GM19239 (cell line): ENCODE measurements at regions not wholly inside any gene's neighbourhood (a gene's known extent, or its start where the extent isn't known, plus 50 kb on each side); places are given as distances from the start of the nearest gene placed in this dataset.

Experiments
- DNase-seq: peaks from one replicate; pipeline ENCODE4 v3.0.0; 2011; ENCODE audit warnings: low spot score; ENCODE audit not compliant: insufficient read length
- FAIRE-seq: peaks from 2 replicates; lab custom pipeline; 2011; peaks lifted over from hg19 to GRCh38; lab: Jason Lieb, UNC

- no peak for DNase-seq
- no peak for FAIRE-seq
Measured at GRCh38 chr5:173777149-173777548, 111.0 kb upstream of the CPEB4 start.

GRCh38 chr5:173777674-173778073 lies 110.5 kb upstream of the CPEB4 start:
- DNase-seq (no peak), FAIRE-seq (no peak)

GRCh38 chr5:173778152-173778782 lies 109.9 kb upstream of the CPEB4 start:
- no peak for DNase-seq
- FAIRE-seq: no peak

- FAIRE-seq (no peak), DNase-seq (no peak)
Measured at GRCh38 chr5:173778784-173779304, 109.3 kb upstream of the CPEB4 start.

- DNase-seq (no peak), FAIRE-seq (no peak)
Measured at GRCh38 chr5:173780235-173781234, 107.6 kb upstream of the CPEB4 start.

GRCh38 chr5:173781432-173781815 lies 106.7 kb upstream of the CPEB4 start:
- DNase-seq: no peak
- FAIRE-seq: no peak

- FAIRE-seq: peak; percentile 72
- DNase-seq: no peak
Measured at GRCh38 chr5:173781816-173782670, 106.1 kb upstream of the CPEB4 start.

- DNase-seq: no peak
- FAIRE-seq: no peak
Measured at GRCh38 chr5:173782671-173783101, 105.5 kb upstream of the CPEB4 start.

GRCh38 chr5:173783371-173783770 lies 104.8 kb upstream of the CPEB4 start:
- DNase-seq: no peak
- FAIRE-seq: no peak

- DNase-seq: no peak
- FAIRE-seq: peak; percentile 72
Measured at GRCh38 chr5:173785400-173785799, 102.7 kb upstream of the CPEB4 start.

- DNase-seq (no peak), FAIRE-seq (no peak)
Measured at GRCh38 chr5:173785866-173786265, 102.3 kb upstream of the CPEB4 start.

- DNase-seq: peak; percentile 54
- FAIRE-seq: peak; percentile 84
Measured at GRCh38 chr5:173786286-173787187, 101.6 kb upstream of the CPEB4 start.

- FAIRE-seq (peak; percentile 44), DNase-seq (no peak)
Measured at GRCh38 chr5:173789031-173789920, 98.9 kb upstream of the CPEB4 start.

- no peak for DNase-seq
Measured at GRCh38 chr5:173790177-173790719, 97.9 kb upstream of the CPEB4 start.

GRCh38 chr5:173790836-173791546 lies 97.2 kb upstream of the CPEB4 start:
- no peak for FAIRE-seq

More at GRCh38 chr5:173790177-173790719, 97.9 kb upstream of the CPEB4 start:
- no peak for FAIRE-seq

GRCh38 chr5:173791878-173792277 lies 96.3 kb upstream of the CPEB4 start:
- DNase-seq (no peak), FAIRE-seq (no peak)

More at GRCh38 chr5:173790836-173791546, 97.2 kb upstream of the CPEB4 start:
- no peak for DNase-seq
